Activated CD8-positive, alpha-beta T cell treated with anti-CD3 and anti-CD28 coated beads, Interleukin-2, amount 10 ng/mL, durations not matched to agents 7 days and 5 days (primary cell): ENCODE measurements at regions not wholly inside any gene's neighbourhood (a gene's known extent, or its start where the extent isn't known, plus 50 kb on each side); places are given as distances from the start of the nearest gene placed in this dataset.

ENCODE experiments used
- ATAC-seq: fragments of 150-1000 bp; cut with Tn5 transposase; one replicate; pipeline ENCODE4 v1.10.0; 2021; ENCODE audit warnings: moderate library complexity
- CTCF ChIA-PET: fragments of 350-600 bp; sonication (Branson Sonifier 250); formaldehyde crosslinking; loops from one replicate; lab custom pipeline; 2021; ENCODE audit warnings: antibody characterized with exemption; lab: Charles Lee
- POLR2A ChIA-PET: fragments of 350-600 bp; sonication (Branson Sonifier 250); formaldehyde crosslinking; loops from one replicate; lab custom pipeline; 2021; ENCODE audit warnings: antibody characterized with exemption; lab: Charles Lee
- DNase-seq: peaks from one replicate; pipeline ENCODE4 v3.0.0-alpha.2; 2020
- H3K27ac Mint-ChIP-seq: one replicate; pipeline ENCODE4 v1.8.0; 2021; ENCODE audit warnings: mild to moderate bottlenecking, mixed read lengths
- H3K27me3 Mint-ChIP-seq: one replicate; pipeline ENCODE4 v1.8.0; 2021; ENCODE audit warnings: low read depth, mixed read lengths
- H3K36me3 Mint-ChIP-seq: one replicate; pipeline ENCODE4 v1.8.0; 2021; ENCODE audit warnings: low read depth, mixed read lengths
- H3K4me1 Mint-ChIP-seq: one replicate; pipeline ENCODE4 v1.8.0; 2021; ENCODE audit warnings: low read depth, mixed read lengths
- H3K4me3 Mint-ChIP-seq: one replicate; pipeline ENCODE4 v1.8.0; 2021; ENCODE audit warnings: mild to moderate bottlenecking, mixed read lengths
- H3K9me3 Mint-ChIP-seq: one replicate; pipeline ENCODE4 v1.8.0; 2022; ENCODE audit warnings: mixed read lengths; ENCODE audit not compliant: insufficient read depth

DNA sequence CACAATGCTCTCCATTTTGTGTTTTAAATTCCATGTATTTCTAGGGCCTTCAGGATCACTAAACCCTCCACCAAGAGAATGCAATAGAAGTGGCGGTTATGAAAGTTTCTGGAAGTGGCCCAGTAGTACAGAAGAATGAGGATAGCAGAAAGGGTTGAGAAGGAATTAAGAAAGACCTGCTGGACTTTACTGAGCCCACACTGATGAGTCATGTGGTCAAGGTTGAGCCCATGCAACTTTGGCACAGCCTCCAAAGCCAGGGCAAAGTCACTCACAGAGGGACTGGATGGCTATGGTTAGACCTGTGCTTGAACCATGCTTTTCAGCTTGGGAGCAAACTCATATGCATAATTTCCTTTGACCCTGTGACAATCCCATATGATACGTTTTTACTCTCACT is 102.9 kb upstream of the PLET1 start:
- Mint-ChIP-seq H3K27ac (no peak overlapping the region), H3K9me3 (no peaks in the 10 kb centered on the region), H3K36me3 (no peaks in the 10 kb centered on the region), H3K27me3 (no peaks in the 10 kb centered on the region), H3K4me3 (no peak overlapping the region), H3K4me1 (no peaks in the 10 kb centered on the region)
- ChIA-PET POLR2A (no interaction called here), CTCF (no interaction called here)
- DNase-seq, result no peak
- no peak for ATAC-seq

DNA sequence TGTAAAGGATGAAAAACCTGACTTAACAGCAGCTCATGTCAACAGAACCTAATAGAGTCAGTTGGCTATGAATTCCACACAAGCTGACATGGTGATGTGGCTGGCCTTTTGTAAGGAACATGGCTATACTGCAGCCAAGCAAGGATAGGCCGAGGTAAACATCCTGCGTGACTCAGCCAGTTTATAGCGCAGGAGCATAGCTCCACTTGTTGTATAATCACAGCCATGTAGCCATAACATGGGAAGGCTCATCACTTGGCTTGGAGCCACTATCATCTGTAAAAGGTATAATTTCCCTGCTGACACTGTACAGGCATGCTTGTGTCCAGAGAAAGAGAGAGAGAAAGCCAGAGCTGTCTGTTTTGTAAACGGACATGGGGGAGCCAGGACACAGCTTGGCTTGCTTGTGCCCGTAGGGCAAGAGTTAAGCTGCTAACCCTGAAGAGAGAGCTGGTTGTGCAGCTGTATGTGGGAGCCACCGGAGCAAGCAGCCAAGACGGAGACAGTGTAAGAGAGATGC is 104.4 kb upstream of the PLET1 start:
- no peaks in the 10 kb centered on the region for H3K9me3 Mint-ChIP-seq
- ChIA-PET CTCF (no interaction called here), POLR2A (no interaction called here)
- H3K27me3 Mint-ChIP-seq, result no peaks in the 10 kb centered on the region
- H3K27ac Mint-ChIP-seq, result no peak overlapping the region
- DNase-seq, result no peak
- no peak overlapping the region for H3K4me3 Mint-ChIP-seq
- ATAC-seq, result no peak
- H3K36me3 Mint-ChIP-seq, result no peaks in the 10 kb centered on the region
- no peaks in the 10 kb centered on the region for H3K4me1 Mint-ChIP-seq

DNA sequence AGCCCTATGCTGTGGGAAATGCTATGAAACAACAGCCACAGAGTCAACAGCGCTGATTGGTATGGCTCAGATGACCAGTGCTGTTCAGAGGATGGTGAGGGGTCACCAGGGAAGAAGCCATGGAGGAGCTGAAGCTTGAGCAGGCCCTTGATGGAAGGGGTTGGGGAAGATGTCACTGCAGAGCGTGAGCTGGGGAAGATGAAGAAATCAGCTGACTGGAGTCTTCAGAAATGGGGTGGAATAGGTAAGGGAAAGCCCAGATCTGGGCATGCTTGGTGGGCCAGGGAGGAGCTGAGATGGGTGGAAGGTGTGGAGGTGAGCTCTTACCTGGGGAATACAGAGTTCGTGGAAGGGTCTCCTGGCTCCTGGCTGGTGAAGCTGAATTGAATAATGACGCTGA is 105.4 kb upstream of the PLET1 start:
- Mint-ChIP-seq H3K36me3 (no peaks in the 10 kb centered on the region), H3K4me1 (no peaks in the 10 kb centered on the region), H3K27ac (no peak overlapping the region), H3K4me3 (no peak overlapping the region), H3K27me3 (no peaks in the 10 kb centered on the region), H3K9me3 (no peaks in the 10 kb centered on the region)
- ChIA-PET POLR2A (no interaction called here), CTCF (no interaction called here)
- ATAC-seq (no peak), DNase-seq (no peak)

DNA sequence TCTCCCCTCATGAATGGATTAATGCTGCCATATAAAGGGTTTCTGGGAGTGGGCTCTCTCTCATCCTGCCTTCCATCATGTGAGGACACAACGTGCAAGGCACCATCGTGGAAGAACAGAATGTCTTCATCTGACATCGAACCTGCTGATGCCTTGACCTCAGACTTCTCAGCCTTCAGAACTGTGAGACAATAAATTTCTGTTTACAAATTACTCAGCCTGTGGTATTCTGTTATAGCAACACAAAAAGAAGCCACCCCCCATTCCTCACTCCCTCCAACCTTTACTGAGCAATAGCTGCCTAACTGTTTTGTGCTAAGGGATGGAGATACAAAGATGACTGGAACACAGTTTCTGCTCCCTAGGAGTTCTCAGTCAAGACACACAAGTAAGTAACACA is 106.1 kb upstream of the PLET1 start:
- no peaks in the 10 kb centered on the region for H3K36me3 Mint-ChIP-seq
- DNase-seq (no peak), ATAC-seq (no peak)
- no peaks in the 10 kb centered on the region for H3K27me3 Mint-ChIP-seq
- ChIA-PET CTCF (no interaction called here), POLR2A (no interaction called here)
- H3K9me3 Mint-ChIP-seq, result no peaks in the 10 kb centered on the region
- no peak overlapping the region for H3K4me3 Mint-ChIP-seq
- no peak overlapping the region for H3K27ac Mint-ChIP-seq
- H3K4me1 Mint-ChIP-seq, result no peaks in the 10 kb centered on the region

DNA sequence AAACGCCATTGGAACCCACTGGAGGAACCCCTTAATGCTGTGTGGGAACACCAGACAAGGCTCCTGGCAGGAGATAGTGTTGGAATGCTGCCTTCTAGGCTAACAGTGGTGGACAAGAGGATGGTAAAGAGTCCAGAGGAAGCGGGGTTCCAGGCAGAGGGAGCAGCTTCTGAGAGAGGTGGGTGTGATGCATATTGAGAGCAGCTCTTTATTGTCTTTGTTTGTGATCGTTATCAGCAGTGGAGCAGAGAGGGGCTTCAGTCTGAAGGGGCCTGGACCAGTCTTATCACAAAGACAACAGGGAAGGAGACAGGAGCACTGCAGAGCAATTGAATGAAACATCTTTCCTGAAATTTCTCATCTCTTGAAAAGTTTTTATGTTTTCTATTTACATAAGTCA is 106.8 kb upstream of the PLET1 start:
- ChIA-PET POLR2A (no interaction called here), CTCF (no interaction called here)
- H3K4me1 Mint-ChIP-seq, result no peaks in the 10 kb centered on the region
- no peaks in the 10 kb centered on the region for H3K9me3 Mint-ChIP-seq
- H3K36me3 Mint-ChIP-seq, result no peaks in the 10 kb centered on the region
- H3K4me3 Mint-ChIP-seq, result no peak overlapping the region
- ATAC-seq (no peak), DNase-seq (no peak)
- no peaks in the 10 kb centered on the region for H3K27me3 Mint-ChIP-seq
- H3K27ac Mint-ChIP-seq, result no peak overlapping the region

DNA sequence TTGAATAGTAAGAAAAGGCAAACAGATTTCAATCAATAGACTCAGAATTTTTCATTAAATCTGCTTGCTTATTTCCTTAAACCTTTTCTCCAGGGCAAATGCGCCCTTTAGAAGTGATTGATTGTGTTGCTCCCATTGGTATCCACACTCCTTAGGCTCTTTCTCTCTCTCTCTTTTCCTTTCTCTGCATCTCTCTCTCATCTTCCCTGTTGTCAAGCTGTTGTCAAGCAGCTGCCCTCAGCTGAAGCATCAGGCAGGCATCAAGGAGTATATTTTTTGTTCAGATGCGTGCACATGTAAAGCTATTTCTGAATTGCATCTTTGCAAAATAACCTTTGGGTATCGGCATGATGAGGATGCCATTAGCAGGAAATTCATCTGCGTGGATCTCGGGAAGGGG is 107.2 kb upstream of the PLET1 start:
- CTCF ChIA-PET, result no interaction called here
- DNase-seq (no peak), ATAC-seq (no peak)
- Mint-ChIP-seq H3K4me1 (no peaks in the 10 kb centered on the region), H3K9me3 (no peaks in the 10 kb centered on the region), H3K27me3 (no peaks in the 10 kb centered on the region), H3K36me3 (no peaks in the 10 kb centered on the region), H3K4me3 (no peak overlapping the region), H3K27ac (no peak overlapping the region)
- POLR2A ChIA-PET, result no interaction called here

DNA sequence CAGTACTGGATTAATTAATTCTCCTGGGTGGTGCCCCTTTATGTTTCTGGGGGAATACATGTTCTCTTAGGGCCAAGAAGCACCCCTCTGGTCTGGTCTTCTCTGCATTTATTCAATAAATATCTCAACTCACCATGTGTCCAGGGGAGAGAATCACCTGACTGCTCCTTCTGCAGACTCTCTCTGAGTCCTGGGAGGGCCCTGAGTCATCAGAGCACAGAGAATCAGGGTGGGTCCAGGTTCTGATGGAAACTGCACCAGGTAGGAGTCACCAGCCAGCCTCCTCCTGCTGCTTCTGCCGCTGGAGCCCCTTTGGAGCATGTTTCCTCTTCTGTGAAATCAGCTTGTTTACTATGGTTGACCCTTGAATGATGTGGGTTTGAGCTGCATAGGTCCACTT is 107.7 kb upstream of the PLET1 start:
- Mint-ChIP-seq H3K4me3 (no peak overlapping the region), H3K36me3 (no peaks in the 10 kb centered on the region), H3K27me3 (no peaks in the 10 kb centered on the region), H3K9me3 (no peaks in the 10 kb centered on the region), H3K4me1 (no peaks in the 10 kb centered on the region), H3K27ac (no peak overlapping the region)
- CTCF ChIA-PET, result no interaction called here
- POLR2A ChIA-PET, result no interaction called here
- DNase-seq, result no peak
- ATAC-seq, result no peak

DNA sequence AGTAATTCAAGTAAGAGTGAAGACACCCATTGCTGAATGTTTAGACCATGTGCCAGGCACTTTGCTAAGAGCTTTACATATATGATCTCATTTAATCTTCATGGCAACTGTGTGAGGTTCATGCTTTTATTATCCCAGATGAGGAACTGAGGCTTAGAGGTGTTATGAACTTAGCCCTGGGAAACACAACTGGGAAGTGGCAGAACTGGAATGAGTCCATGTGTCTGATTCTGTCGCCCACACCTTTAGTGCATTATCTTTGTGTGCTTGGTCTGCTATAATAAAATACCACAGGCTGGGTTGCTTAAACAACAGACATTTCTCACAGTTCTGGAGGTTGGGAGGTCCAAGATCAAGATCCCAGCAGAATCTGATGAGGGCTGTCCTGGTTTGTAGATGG is 108.7 kb upstream of the PLET1 start:
- no peaks in the 10 kb centered on the region for H3K9me3 Mint-ChIP-seq
- ATAC-seq (no peak), DNase-seq (no peak)
- CTCF ChIA-PET, result no interaction called here
- H3K4me3 Mint-ChIP-seq, result no peak overlapping the region
- no peaks in the 10 kb centered on the region for H3K4me1 Mint-ChIP-seq
- H3K27ac Mint-ChIP-seq, result no peak overlapping the region
- no peaks in the 10 kb centered on the region for H3K36me3 Mint-ChIP-seq
- POLR2A ChIA-PET, result no interaction called here
- H3K27me3 Mint-ChIP-seq, result no peaks in the 10 kb centered on the region

DNA sequence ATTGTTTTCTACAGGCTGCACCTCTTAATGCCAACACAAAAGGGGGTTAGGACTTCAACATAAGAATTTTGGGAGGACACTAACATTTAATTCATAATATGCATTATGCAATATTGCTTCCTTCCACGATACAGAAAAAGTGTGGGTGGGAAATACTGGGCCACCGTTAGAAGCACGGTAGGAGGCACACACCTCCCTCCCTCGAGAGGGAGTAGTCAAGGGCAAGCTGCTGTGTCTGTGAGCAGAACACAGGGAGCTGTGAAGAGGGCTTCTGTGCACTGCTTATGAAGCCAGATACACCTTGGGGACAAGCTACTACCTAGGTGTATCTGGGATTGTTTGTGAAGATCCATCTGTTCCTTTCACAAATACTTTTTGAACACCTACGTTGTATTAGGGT is 109.3 kb upstream of the PLET1 start:
- H3K27me3 Mint-ChIP-seq, result no peaks in the 10 kb centered on the region
- no peaks in the 10 kb centered on the region for H3K9me3 Mint-ChIP-seq
- no peaks in the 10 kb centered on the region for H3K36me3 Mint-ChIP-seq
- H3K4me1 Mint-ChIP-seq, result no peaks in the 10 kb centered on the region
- H3K4me3 Mint-ChIP-seq, result no peak overlapping the region
- POLR2A ChIA-PET, result no interaction called here
- no peak for DNase-seq
- H3K27ac Mint-ChIP-seq, result no peak overlapping the region
- CTCF ChIA-PET, result no interaction called here
- no peak for ATAC-seq

DNA sequence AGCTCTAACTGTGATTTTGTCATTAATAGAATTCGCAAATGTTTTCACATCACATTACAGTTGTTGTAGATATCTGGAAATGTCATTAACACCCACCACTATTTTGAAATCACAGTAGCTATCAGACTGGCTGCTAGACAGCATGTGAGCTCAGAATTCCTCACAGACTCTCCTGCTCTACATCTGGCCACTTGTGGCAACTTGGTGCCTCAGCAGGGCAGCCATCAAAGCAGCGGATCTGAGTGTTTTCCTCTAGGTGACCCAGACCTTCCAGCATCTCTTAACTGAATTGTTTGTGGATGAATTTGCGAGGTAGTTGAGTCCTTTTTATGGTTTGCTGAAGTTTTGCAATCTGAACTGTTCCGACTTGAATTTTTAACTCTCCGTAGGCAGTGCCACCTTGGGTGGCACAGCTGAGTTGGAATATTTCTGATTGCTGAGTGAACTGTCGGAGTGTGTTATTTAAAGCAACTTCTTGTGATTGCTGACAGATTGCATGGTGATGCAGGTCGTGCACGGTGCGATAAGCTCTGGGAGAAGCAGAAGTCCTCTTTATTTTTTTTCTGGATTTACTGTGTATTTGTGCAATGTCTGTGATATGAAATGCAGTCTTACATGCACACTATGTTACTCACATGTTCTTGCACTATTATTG is 114.0 kb upstream of the PLET1 start:
- ChIA-PET POLR2A (no interaction called here), CTCF (no interaction called here)
- Mint-ChIP-seq H3K36me3 (no peaks in the 10 kb centered on the region), H3K9me3 (no peaks in the 10 kb centered on the region), H3K4me1 (no peaks in the 10 kb centered on the region), H3K4me3 (no peak overlapping the region), H3K27ac (no peak overlapping the region), H3K27me3 (no peaks in the 10 kb centered on the region)
- ATAC-seq (no peak), DNase-seq (no peak)

DNA sequence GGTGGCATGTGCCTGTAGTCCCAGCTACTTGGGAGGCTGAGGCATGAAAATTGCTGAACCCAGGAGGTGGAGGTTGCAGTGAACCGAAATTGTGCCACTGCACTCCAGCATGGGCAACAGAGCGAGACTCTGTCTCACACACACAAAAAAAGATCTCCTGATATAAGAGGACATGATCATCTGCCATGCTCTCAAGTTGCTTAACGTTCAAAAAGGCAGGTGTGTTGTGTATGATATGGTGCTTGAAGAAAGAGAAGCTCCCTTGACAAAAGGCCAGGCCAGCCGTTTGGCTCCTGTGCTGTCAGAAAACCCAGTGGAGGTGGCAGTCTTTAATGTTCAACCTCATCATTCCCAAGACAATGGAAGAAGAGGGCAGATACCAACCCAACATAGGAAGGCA is 117.3 kb upstream of the PLET1 start:
- Mint-ChIP-seq H3K36me3 (no peaks in the 10 kb centered on the region), H3K9me3 (no peaks in the 10 kb centered on the region), H3K4me1 (no peaks in the 10 kb centered on the region), H3K27ac (no peak overlapping the region), H3K27me3 (no peaks in the 10 kb centered on the region), H3K4me3 (no peak overlapping the region)
- DNase-seq (no peak), ATAC-seq (no peak)
- ChIA-PET CTCF (no interaction called here), POLR2A (no interaction called here)

DNA sequence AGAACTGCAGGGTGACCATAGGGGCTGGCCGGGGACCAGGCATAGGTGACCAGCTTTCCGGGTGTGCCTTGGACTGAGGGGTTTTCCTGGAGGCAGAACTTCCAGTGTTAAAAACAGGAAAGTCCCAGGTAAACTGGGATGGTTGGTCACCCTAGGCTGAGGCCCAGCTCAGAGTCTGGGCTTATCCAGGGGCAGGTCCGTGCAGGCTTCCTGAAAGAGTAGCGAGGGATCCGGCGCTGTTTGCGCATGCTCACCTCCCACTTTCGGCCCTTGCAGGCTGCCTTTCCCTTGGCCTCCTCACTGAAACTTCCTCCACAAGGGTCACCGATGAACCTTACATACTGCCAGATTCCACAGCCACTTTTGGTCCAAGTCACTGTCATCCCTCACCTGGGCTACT is 119.8 kb upstream of the PLET1 start:
- Mint-ChIP-seq H3K27me3 (peaks cover 3% of the 10 kb centered on the region), H3K27ac (no peak overlapping the region), H3K4me3 (no peak overlapping the region), H3K36me3 (no peaks in the 10 kb centered on the region), H3K4me1 (no peaks in the 10 kb centered on the region), H3K9me3 (no peaks in the 10 kb centered on the region)
- ChIA-PET CTCF (no interaction called here), POLR2A (no interaction called here)
- ATAC-seq (no peak), DNase-seq (no peak)

DNA sequence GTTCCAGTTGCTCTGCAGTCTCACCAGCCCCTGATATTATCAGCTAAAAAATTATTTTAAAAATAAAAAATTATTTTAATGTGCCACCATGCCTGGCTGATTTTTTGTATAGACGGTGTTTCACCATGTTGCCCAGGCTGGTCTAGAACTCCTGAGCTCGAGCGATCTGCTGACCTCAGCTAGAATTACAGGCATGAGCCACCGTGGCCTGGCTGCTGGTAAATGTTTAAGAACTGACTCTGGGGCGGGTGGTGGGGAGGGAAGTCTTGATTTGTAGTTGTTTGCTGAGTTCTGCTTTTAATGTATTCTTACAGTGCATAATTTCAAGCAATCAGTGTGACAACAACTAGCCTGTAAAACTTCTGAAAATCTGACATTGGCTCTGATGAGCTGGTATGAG is 120.9 kb upstream of the PLET1 start:
- POLR2A ChIA-PET, result no interaction called here
- CTCF ChIA-PET, result no interaction called here
- Mint-ChIP-seq H3K27me3 (peaks cover 3% of the 10 kb centered on the region), H3K4me3 (no peak overlapping the region), H3K27ac (no peak overlapping the region), H3K9me3 (no peaks in the 10 kb centered on the region), H3K4me1 (no peaks in the 10 kb centered on the region), H3K36me3 (no peaks in the 10 kb centered on the region)
- ATAC-seq (no peak), DNase-seq (no peak)
